ENCODE measurements at regions not wholly inside any gene's neighbourhood (a gene's known extent, or its start where the extent isn't known, plus 50 kb on each side); places are given as distances from the start of the nearest gene placed in this dataset.

DNA sequence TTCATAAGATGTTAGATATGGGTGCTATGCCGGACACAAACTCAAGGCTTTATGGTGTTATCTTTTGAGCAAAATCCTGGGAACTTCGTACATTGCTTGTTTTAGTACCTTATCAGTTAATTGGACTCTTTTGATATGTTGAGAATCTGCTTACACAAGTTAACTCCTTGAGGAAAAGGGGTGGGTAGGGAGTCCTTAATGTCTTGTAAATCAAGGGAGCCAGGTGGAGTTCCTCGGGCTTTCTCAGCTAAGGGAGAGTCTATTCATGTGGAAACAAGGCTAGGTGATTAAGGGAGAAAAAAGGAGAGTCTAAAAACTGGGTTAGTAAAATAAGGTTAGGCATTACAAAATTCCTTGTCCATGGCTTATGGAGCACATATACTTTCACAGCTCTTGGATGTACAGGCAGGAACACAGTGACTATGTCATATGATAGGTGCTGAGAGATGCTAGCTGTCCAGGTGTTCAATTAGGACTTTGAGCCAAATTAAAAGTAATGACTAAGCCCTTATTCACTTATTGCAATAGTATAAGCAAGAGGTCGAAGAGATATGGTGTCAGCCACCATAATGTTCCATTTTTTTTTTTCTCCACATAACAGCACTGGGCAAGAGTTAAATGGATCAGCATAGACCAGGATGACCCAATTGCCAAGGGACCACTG, 59.5 kb upstream of the DYNAP start:
- TF ChIP-seq POLR2A (IDR thresholded peaks at IDR 0.05; ENCODE audit: low read depth, low read length) (no peak), POU2F2 (IDR thresholded peaks at IDR 0.05; ENCODE audit: low read depth, low read length) (no peak), POLR2AphosphoS5 (IDR thresholded peaks at IDR 0.05; ENCODE audit: low read depth, low read length) (no peak)
